RPMI8226 (cell line): ENCODE measurements at regions not wholly inside any gene's neighbourhood (a gene's known extent, or its start where the extent isn't known, plus 50 kb on each side); places are given as distances from the start of the nearest gene placed in this dataset.
"Not testable (repeated sequence)": the region's sequence is repeated elsewhere in the genome, so short reads cannot be mapped to it uniquely, and the experiment has no call there.

Source experiments
- DNase-seq: peaks from one replicate; pipeline ENCODE4 v3.0.0-alpha.2; 2015

DNA sequence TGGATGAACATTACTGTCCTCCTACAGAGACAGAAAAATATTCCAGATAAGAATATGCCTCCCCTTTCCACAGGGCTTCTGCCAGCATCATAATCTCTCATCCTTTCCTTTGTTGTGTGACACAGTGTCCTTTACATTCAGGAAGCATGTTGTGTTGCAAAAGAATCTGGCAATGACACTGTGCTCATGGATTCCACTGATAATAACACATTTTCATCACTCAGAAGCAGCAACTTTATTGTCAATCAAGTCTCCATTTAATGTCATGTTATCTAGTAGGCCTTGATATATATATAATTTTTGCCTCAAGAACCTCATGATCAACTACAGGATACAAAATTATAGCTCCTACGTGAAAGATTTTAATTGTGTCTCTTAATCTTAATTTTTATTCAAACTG is 833.9 kb downstream of the FSTL5 start:
- DNase-seq: no peak

DNA sequence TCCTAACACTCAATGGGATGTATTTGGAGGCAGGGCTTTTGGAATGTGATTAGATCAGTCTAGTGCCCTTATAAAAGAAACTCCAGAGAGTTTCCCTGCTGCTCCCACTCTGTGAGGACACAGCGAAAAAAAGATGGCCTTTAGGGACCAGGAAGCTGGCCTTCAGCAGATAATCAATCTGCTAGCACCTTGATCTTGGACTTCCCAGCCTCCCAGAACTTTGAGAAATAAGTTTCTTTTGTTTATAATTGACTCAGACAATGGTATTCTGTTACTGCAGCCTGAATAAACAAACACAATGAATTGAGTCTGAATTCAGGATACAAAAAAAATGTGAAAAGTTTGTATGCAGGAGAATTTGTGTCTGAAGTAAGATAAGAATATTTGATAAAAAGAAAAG is 842.1 kb downstream of the FSTL5 start:
- no peak for DNase-seq

DNA sequence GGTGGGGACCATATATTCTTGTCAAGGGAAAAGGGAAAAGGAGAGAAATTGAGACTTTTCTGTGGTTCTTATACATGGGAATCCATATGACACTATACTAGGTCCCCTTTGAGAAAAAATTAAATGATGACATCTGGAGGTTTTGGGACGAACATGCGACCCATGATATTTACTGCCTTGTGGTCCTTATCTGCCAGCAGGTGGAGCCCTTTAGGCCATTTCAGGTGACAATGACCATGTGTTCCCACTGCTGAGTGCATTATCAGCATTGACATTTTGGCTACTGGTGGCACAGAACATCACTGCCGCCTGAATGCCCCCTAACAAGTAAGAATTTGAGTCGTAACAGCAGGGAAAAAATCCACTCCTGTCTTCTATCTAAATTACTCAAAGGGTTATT is 843.4 kb downstream of the FSTL5 start:
- peak; percentile 37 for DNase-seq

DNA sequence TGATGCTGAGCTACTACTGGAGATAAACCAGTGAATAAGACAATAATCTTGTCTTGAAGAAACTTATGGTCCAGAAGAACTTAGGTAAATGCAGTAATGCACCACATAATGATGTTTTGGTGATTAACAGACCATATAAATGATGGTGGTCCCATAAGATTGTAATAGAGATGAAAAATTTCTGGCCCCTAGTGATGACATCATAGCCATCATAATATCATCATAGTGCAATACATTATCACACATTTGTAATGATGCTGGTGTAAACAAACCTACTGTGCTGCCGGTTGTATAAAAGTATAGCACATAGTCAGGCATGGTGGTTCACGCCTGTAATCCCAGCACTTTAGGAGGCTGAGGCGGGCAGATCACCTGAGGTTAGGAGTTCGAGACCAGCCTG is 846.8 kb downstream of the FSTL5 start:
- DNase-seq: no peak

DNA sequence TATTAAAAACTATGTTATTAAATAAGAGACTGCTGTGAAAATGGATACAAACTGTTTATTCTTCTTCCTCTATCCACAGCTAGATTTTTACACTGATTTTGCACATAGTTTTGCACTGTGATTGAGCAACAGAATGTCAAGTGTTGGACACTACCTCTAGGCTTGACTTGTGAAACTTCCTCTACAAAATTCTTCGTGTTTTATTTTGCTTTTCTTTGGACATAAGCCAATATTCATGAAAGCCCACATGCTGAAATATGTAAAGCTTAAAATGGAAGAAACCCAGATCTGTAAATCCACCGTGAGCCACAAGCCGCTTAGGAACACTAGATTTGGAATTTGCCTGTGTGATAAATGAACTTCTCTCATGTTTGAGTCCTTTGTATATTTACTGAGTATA is 849.4 kb downstream of the FSTL5 start:
- no peak for DNase-seq

DNA sequence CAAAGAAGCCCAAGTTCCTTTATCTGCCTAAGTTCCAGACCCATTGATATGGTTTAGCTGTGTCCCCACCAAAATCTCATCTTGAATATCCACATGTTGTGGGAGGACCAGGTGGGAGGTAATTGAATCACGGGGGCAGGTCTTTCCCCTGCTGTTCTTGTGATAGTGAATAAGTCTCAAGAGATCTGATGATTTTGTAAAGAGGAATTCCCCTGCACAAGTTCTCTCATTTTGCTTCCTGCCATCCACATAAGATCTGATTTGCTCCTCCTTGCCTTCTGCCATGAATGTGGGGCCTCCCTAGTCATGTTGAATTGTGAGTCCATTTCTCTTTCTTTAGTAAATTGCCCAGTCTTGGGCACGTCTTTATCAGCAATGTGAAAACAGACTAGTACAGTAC is 860.2 kb downstream of the FSTL5 start:
- DNase-seq: no peak

DNA sequence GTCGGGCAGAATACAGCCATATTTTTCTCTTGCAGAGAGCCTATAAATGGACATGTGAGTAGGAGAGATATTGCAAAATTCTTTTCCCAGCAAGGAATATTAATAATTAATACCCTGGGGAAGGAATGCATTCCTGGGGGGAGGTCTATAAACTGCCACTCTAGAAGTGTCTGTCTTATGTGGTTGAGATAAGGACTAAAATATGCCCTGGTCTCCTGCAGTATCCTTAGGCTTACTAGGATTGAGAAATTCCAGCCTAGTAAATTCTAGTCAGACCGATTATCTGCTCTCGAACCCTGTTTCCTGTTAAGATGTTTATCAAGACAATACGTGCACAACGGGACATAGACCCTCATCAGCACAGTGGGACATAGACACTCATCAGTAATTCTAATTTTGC is 872.6 kb downstream of the FSTL5 start:
- no peak for DNase-seq

DNA sequence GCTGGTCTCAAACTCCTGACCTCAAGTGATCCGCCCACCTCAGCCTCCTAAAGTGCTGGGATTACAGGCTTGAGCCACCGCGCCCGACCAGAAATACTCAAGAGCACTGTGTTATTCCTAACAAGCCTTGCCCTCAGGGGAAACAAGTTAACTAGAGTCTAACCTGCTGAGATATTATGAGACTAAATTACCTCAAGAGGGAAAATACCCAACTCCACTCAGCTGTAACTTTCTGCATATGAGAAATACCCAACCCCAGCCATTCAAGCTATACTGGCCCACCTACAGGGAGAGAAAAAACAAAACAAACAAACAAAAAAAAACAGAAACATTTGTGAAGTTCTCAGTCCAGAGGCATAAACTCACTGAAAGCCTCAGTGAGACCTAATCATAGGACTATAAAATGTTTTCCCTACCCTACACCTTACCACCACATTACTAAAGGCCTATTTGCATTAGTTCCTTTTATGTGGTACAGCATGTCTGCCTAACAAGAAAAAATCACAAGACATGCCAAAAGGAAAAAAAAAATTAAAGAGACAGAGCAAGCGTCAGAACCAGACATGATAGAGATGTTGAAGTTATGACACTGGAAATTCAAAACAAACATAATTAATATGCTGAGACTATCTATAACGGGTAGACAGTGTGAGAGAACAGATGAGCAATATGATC is 876.0 kb downstream of the FSTL5 start:
- DNase-seq: no peak

DNA sequence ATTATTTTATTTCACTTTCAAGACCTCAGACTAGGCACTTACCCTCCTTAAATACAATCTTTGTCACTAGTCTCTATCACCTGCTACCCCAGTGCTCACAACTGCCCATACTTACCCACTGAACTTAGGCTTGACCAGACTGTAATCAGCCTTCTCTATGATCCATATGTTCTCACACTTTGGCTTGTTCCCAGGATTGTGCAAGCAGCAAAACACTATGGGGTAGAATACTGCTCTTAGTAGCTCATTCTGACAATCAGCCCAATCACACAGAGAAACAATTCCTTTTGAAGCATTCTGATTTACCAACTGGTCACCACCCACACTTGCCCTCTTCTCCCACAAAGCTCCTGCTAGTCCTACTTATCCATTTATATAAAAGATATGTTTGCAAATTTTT is 878.3 kb downstream of the FSTL5 start:
- DNase-seq: no peak

DNA sequence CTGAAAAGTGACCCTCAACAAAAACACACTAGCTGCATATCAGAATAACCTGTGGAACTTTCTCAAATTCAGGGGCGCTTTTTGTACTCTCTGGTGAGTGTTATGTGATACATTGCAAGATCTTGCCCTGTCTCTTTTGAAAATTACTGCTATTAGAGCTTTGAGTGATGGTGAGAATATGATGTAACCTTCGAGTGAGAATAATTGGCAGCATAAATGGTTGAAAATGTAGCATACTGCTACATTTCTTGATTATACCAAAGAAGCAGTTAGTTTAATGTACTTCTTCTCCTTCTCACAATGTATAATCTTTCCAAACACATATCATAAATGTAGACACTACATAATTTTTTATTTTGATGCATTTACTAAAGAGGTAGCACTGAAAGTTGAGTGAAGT is 882.9 kb downstream of the FSTL5 start:
- DNase-seq: no peak

DNA sequence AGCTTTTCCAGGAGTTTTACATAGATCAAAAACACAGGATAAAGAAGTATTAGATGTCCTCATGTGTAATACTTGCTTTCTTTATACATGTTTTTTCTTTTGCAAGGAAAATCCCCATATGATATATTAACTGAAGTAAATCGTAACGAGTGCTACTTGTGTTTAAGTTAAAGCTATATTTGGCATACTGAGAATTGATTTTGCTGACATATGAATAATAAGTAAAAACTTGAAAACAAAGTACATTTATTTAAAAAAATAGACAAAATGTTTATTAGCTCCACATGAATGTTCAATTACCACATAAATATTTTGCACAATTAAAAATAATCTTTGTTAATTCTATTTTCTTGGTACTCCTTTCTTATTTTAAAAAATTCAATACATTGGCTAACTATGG is 884.7 kb downstream of the FSTL5 start:
- DNase-seq: no peak

DNA sequence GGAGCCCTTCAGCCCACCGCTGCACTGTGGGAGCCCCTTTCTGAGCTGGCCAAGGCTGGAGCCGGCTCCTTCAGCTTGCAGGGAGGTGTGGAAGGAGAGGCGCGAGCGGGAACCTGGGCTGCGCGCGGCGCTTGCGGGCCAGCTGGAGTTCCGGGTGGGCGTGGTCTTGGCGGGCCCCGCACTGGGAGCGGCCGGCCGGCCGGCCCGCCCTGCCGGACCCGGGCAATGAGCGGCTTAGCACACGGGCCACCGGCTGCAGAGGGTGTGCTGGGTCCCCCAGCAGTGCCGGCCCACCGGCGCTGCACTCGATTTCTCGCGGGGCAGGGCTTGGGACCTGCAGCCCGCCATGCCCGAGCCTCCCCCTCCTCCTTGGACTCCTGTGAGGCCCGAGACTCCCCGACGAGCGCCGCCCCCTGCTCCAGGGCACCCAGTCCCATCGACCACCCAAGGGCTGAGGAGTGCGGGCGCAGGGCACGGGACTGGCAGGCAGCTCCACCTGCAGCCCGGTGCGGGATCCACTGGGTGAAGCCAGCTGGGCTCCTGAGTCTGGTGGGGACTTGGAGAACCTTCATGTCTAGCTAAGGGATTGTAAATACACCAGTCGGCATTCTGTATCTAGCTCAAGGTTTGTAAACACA is 886.5 kb downstream of the FSTL5 start:
- DNase-seq: not testable (repeated sequence)

DNA sequence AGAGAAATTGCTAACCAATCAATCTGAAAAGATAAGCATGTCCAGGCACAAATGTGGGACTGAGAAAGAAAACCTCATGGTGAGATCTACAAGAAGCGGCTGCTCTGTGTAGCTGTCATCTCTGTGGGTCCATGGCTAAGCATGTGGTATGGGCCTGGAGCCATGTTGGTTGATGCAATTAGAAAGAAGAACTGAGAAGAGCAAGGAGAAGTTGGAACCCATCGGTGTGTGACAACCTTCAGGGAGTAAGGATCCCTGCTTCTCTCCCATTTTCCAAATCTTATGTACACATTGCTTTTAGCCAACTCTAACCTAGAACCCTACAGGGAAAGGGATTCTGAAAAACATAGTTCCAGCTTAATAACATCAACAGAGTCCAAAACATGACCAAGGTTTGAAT is 890.2 kb downstream of the FSTL5 start:
- DNase-seq: no peak

DNA sequence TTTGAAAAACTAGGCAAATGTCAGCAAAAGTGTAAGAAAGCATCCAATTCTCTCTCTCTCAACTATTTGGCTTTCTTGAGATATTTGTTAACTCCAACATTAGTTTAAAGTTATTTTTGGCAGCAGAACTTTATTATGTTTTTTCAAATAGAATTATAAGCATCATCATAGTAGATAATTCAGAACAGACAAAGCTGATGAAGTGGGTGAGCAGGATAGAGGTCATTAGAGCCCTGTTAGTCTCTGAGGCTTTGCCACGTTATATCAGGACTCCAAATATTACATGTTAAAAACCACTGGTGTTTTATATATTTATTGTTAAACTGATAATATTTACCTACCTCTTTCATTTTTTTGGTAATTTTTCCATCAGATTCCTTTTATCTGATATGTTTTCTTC is 903.0 kb downstream of the FSTL5 start:
- DNase-seq: no peak

DNA sequence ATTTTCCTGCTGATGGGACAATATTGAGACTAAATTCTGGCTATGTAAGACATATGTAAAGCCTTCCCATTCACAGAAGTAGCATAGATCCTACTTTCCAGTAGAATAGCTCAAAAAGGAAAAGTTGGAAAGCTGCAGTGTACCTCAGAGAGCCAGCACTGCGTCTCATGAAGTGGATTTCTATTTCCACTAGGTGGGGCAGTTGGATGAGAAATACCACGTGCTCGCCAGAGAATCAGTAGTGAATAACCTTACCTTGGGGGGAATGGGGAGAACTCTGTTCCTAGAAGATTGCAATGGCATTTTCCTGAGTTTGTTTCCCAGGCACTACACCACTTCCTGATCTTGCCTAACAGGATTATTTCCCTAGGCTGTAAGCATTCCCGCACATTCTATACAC is 907.1 kb downstream of the FSTL5 start:
- peak; percentile 4 for DNase-seq

DNA sequence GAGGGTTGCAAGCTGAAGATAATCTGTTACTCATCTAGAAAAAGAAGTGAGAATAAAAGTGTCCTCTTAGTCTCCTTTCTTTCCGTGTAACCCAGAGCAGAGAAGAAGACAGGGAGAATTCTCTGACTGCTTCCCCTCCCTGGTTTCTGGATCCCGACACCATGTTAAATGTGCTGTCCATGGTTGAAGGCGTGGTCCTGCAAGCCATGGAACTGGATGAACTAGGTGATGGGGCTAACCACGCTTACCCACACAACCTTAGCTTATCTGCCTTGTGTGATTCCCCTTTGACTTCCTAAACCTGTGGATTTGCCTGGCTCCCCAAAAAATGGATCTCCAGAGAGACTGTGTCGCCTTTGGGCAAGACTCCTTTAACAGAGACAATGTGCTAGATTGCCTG is 907.6 kb downstream of the FSTL5 start:
- DNase-seq: no peak

DNA sequence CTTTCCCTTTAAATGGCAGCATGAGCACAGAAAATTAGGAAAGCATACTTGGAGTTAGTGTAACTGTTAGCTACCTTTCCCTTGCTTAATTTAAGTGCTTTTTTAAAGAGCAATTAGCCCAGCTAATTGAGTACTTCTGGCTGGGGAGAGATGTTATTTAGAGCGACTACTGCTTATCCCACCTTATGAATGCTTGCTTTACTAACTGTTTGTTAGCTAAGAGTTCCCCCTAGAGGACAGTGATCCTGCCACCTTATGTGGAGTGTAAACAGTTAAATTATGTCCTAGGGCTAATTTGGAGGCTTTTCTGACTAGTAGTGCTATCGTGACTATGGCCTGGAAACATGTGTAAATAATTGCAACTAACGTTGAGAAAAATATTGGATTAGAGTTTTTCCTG is 909.4 kb downstream of the FSTL5 start:
- no peak for DNase-seq

DNA sequence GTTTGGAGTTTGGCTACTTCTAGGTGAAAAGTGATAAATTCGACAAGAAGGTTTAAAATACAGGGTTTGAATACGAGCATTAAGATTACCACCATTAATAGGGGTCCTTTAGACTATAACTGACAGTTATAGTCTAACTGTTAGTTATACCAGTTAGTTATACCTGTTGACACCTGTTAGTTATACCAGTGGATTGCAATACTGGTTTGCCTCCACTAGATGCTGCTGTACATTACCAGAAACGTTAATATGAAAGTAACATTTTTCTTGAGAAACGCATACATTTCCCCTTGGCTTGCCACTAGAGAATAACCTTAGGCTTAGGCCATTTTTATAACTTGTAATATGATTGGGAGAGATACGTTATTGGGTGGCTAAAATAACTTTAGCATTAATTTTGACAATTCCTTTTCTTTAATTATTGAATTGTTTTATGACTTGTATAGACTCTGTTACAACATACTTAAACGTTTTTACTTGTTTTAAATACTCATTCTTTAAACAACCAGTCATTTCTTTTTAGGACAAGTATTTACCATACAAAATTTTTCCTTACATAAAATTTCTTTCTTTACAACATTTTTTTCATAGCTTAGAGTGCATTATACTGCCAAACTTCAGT is 911.2 kb downstream of the FSTL5 start:
- peak; percentile 33 for DNase-seq

DNA sequence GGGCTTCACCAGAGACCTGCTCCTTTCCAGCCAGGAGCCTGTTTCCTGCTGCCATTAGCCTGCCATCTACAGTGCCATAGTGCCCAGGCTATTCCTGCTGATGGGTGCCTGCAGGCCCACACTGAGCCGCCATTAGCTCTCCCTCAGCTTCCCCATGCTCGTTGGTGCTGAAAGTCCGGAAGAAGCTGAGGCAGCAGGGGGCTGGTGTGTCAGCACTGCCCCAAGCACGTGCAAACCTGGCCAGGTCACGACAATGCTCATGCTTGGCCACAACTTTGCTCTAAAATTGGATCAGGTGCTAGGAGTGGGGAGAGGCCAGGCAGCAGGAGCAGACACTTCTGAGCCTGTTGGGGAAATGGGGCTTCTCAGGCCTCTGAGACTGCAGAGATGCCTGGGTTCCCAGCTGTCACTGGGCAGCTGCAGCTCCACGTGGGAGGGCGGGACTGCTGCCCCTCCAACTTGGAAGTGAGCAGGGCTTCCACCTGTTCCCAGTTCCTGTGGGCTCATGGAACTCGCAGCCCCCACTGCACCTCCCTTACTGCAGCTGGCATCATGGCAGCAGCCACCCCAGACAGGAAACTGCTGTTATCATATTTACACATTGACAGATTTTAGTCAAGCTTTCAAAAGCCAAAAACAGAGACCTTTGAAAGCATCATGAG is 913.9 kb downstream of the FSTL5 start:
- no peak for DNase-seq

DNA sequence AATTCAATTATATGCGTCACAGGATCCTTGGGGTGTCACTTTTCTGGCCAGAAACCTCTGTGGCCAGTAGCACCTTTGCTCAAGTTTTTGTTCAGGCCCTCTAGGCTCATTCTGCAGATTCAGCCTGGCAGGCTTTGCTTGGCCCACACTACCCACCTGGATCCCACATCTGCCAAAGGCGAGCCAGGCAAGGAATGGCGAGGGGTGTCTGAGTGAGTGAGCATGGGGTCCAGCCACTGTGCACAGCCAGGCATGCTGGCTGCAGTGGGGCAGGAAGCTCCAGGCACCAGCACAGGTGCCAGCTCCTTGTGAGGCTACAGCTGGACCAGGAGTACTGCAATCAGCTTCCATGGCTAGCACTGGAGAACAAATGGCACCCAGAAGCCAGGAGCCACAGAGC is 914.9 kb downstream of the FSTL5 start:
- DNase-seq: no peak

DNA sequence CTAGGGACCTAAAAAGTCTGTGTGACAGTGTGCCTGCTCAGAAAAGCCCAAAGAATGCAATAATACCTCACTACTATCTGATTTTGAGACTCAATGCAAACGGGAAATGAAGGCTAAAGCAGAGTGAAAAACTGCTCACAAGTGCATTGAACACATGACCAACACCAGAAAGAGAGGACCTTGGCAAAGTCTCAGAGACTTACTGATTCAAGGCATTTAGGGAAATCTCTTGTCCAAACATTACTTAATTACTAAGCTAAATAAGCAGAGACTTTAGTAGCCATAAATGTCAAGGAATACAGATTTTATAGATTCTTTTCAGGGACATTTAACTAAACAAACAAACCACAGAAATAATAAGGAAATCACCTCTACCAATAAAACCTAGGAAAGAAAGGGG is 916.0 kb downstream of the FSTL5 start:
- DNase-seq: no peak

DNA sequence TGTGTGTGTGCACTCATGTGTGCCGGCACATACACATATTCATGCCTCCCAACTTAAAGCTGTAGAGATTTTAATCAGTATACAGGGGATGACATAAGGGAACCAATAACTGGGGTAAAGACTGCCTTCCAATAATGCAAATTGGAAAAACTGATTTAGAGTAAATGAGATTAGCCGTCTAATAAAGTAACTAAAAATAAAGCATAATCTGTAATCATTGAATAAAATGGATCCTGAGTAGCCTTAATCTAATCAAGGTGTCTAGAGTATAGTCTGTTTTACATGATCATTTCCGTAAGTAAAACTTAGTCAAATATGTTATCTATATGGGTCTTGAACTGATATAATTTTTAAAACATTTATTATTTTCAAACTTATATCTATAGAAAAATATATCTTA is 925.8 kb downstream of the FSTL5 start:
- DNase-seq: no peak

DNA sequence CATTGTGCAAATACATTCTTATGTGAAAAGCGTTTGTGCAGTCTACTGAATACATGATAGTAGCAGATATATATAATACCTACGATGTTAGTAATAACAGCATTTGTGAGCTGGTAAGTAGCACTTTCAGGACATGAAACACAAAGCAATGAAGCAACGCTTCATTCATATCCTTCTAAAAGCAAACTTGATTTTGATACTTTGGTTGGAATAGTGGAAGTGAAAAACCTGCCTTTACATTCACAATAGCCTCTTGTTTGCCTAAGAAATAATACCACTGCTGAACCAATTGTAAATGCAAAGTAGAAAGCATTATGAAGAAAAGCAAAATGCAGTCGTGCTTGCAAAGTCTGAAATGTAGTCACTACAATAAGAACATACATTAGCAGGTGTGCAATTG is 926.3 kb downstream of the FSTL5 start:
- no peak for DNase-seq

DNA sequence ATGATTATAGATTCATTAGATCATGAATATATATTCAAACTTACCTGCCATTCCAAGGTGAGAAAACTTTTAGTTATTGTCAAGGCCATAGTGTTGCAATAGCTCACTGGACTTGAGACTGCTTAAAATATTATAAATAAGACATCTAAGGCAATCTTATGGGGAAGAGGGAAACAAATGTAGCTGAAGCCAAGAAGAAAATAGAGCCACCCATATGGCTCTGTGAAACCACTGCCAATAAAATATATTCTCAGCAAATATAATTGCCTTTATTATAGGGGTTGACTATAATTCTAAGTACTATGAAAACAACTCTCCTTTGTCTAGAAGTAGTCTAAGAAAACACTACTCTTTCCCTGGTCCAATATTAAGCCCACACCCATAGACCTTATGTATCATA is 938.5 kb downstream of the FSTL5 start:
- no peak for DNase-seq
